KMS-11 (cell line): ENCODE measurements at regions not wholly inside any gene's neighbourhood (a gene's known extent, or its start where the extent isn't known, plus 50 kb on each side); places are given as distances from the start of the nearest gene placed in this dataset.
"Not testable (repeated sequence)": the region's sequence is repeated elsewhere in the genome, so short reads cannot be mapped to it uniquely, and the experiment has no call there.

Experiments used
- H2AFZ ChIP-seq: fragments of 200-600 bp; sonication (generic); 2 replicates; pipeline ENCODE4 v1.6.1; 2016; ENCODE audit warnings: antibody characterized with exemption, mixed run types, low read depth
- H3K27ac ChIP-seq: fragments of 200-600 bp; sonication (generic); 2 replicates; pipeline ENCODE4 v1.6.1; 2016; ENCODE audit warnings: mild to moderate bottlenecking, mixed run types
- H3K27me3 ChIP-seq: fragments of 200-600 bp; sonication (generic); 2 replicates; pipeline ENCODE4 v1.6.1; 2017; ENCODE audit warnings: mild to moderate bottlenecking, low read depth, mixed run types, moderate library complexity; ENCODE audit not compliant: insufficient read depth
- H3K36me3 ChIP-seq: fragments of 200-600 bp; sonication (generic); 2 replicates; pipeline ENCODE4 v1.6.1; 2017; ENCODE audit warnings: mild to moderate bottlenecking, mixed run types; ENCODE audit not compliant: insufficient read depth
- H3K4me1 ChIP-seq: fragments of 200-600 bp; sonication (generic); 2 replicates; pipeline ENCODE4 v1.6.1; 2016; ENCODE audit warnings: mild to moderate bottlenecking, low read depth, mixed run types; ENCODE audit not compliant: poor library complexity, severe bottlenecking
- H3K4me2 ChIP-seq: fragments of 200-600 bp; sonication (generic); 2 replicates; pipeline ENCODE4 v1.7.0; 2016; ENCODE audit warnings: mild to moderate bottlenecking, mixed run types
- H3K4me3 ChIP-seq: fragments of 200-600 bp; sonication (generic); IDR thresholded peaks from 2 replicates; pipeline ENCODE4 v1.6.1; 2017; ENCODE audit warnings: low read depth, low read length, mixed read lengths; ENCODE audit not compliant: insufficient read depth
- H3K79me2 ChIP-seq: fragments of 200-600 bp; sonication (generic); 2 replicates; pipeline ENCODE4 v1.6.1; 2016; ENCODE audit warnings: low read depth, mixed run types; ENCODE audit not compliant: insufficient read depth
- H3K9ac ChIP-seq: fragments of 200-600 bp; sonication (generic); 2 replicates; pipeline ENCODE4 v1.6.1; 2016; ENCODE audit warnings: mild to moderate bottlenecking, mixed run types
- H4K20me1 ChIP-seq: fragments of 200-600 bp; sonication (generic); 2 replicates; pipeline ENCODE4 v1.6.1; 2016; ENCODE audit warnings: mild to moderate bottlenecking, mixed run types; ENCODE audit not compliant: insufficient read depth
- CTCF ChIP-seq: fragments of 200-600 bp; sonication (generic); conservative IDR thresholded peaks from 2 replicates; pipeline ENCODE4 v1.6.1; 2017; ENCODE audit warnings: low read depth, mild to moderate bottlenecking, antibody characterized with exemption, low read length, moderate library complexity, mixed read lengths

DNA sequence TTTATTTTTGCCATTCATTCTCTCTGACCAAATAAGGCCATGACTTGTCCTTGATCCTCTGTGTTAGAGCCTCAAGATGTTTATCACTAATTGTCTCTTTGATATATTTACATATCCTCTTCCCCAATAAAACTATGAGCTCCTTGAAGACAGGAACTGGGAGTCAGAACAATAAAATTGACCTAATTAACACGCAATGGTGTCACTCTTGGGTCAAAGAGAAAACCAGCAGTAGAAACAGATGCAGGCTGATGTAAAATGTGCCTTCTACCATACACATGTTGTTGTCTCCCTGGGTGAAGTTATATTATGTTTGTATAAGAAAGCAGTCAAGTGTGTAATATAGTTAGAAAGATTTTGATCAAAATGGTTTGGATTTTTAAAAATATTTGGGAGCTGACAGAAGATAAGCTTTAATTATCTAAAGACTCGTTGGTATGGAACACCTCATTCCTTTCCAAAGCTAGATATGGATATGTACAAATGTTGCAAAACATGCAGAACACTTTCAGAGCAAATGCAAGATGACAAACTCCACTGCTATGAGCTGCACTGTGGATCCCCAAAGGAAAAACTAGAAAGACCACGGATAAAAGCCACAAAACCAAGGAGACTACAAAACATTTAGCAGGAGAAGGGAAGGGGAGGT, 109.7 kb upstream of the STMND1 start:
- no peak overlapping the region for H3K9ac ChIP-seq
- H3K4me1 ChIP-seq, result no peaks in the 10 kb centered on the region
- no peak overlapping the region for H3K4me3 ChIP-seq
- H3K79me2 ChIP-seq, result no peaks in the 10 kb centered on the region
- no peak for TF ChIP-seq CTCF
- no peak overlapping the region for H2AFZ ChIP-seq
- H4K20me1 ChIP-seq, result no peaks in the 10 kb centered on the region
- no peaks in the 10 kb centered on the region for H3K27me3 ChIP-seq
- no peaks in the 10 kb centered on the region for H3K36me3 ChIP-seq
- H3K4me2 ChIP-seq, result no peak overlapping the region
- H3K27ac ChIP-seq, result no peak overlapping the region

DNA sequence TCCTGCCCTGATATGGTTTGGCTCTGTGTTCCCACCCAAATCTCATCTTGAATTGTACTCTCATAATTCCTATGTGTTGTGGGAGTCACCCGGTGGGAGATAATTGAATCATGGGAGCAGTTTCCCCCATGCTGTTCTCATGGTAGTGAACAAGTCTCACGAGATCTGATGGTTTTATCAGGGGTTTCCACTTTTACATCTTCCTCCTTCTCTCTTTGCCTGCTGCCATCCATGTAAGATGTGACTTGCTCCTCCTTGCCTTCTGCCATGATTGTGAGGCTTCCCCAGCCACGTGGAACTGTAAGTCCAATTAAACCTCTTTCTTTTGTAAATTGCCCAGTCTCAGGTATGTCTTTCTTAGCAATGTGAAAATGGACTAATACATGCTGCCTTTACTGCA, 111.9 kb upstream of the STMND1 start:
- not testable (repeated sequence) for H2AFZ ChIP-seq, H3K9ac ChIP-seq, H4K20me1 ChIP-seq, H3K27ac ChIP-seq, H3K4me2 ChIP-seq, H3K27me3 ChIP-seq, H3K4me3 ChIP-seq, H3K4me1 ChIP-seq, H3K79me2 ChIP-seq, H3K36me3 ChIP-seq

DNA sequence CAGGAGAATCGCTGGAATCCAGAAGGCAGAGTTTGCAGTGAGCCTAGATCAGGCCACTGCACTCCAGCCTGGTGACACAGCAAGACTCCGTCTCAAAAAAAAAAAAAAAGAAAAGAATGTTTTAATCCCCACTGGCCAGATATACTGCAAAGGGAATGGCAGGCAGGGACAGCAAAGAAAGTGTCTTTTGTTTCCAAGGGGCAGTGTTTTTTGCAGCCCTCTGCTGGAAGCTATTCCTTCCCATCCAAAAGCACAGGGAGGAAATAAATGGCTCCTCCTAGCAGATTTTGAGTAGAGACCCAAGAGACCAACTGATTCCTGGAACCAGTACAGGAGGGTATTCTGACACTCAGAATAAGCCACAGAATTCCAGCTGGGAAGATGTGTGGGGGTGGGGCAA, 112.5 kb upstream of the STMND1 start:
- Histone ChIP-seq H4K20me1 (no peaks in the 10 kb centered on the region), H3K79me2 (no peaks in the 10 kb centered on the region), H3K4me2 (no peak overlapping the region), H3K4me1 (no peaks in the 10 kb centered on the region), H3K9ac (no peak overlapping the region), H3K27ac (no peak overlapping the region), H3K4me3 (no peak overlapping the region), H3K36me3 (no peaks in the 10 kb centered on the region), H3K27me3 (no peaks in the 10 kb centered on the region), H2AFZ (no peak overlapping the region)
- no peak for TF ChIP-seq CTCF

- Histone ChIP-seq H3K4me3 (no peak overlapping the region), H3K27ac (no peak overlapping the region), H3K9ac (no peak overlapping the region), H4K20me1 (no peaks in the 10 kb centered on the region), H3K27me3 (no peaks in the 10 kb centered on the region), H3K4me2 (no peak overlapping the region), H2AFZ (no peak overlapping the region), H3K36me3 (no peaks in the 10 kb centered on the region), H3K79me2 (no peaks in the 10 kb centered on the region), H3K4me1 (no peaks in the 10 kb centered on the region)
- TF ChIP-seq CTCF, result no peak
Observed at GRCh38 chr6:16987996-16988395, 113.9 kb upstream of the STMND1 start.

- no peaks in the 10 kb centered on the region for H3K79me2 ChIP-seq
- H2AFZ ChIP-seq, result no peak overlapping the region
- TF ChIP-seq CTCF, result no peak
- no peak overlapping the region for H3K9ac ChIP-seq
- no peak overlapping the region for H3K4me3 ChIP-seq
- H3K27ac ChIP-seq, result no peak overlapping the region
- no peaks in the 10 kb centered on the region for H4K20me1 ChIP-seq
- H3K27me3 ChIP-seq, result no peaks in the 10 kb centered on the region
- no peaks in the 10 kb centered on the region for H3K36me3 ChIP-seq
- H3K4me1 ChIP-seq, result no peaks in the 10 kb centered on the region
- no peak overlapping the region for H3K4me2 ChIP-seq
Observed at GRCh38 chr6:16985513-16986284, 116.2 kb upstream of the STMND1 start.
